Muscle layer of duodenum (tissue), 2 donors: ENCODE measurements at regions not wholly inside any gene's neighbourhood (a gene's known extent, or its start where the extent isn't known, plus 50 kb on each side); places are given as distances from the start of the nearest gene placed in this dataset.

ENCODE experiments used
- H3K27ac ChIP-seq: one replicate; pipeline ENCODE4 v1.7.0; 2013; ENCODE audit warnings: mild to moderate bottlenecking, low read length
- H3K27me3 ChIP-seq: one replicate; pipeline ENCODE4 v1.7.0; 2013; ENCODE audit warnings: low read depth, mild to moderate bottlenecking, control low read depth, low read length
- H3K36me3 ChIP-seq, 2 donors: one replicate each; pipeline ENCODE4 v1.7.0; 2013; ENCODE audit warnings: low read length in 2 of 2, control low read depth in 1 of 2, mild to moderate bottlenecking in 1 of 2; ENCODE audit not compliant: insufficient read depth in 2 of 2, control insufficient read depth in 1 of 2
- H3K4me1 ChIP-seq, 2 donors: one replicate each; pipeline ENCODE4 v1.7.0; 2013; ENCODE audit warnings: low read length in 2 of 2, mild to moderate bottlenecking in 2 of 2, control low read depth in 1 of 2, moderate library complexity in 1 of 2; ENCODE audit not compliant: insufficient read depth in 2 of 2, control insufficient read depth in 1 of 2
- H3K4me3 ChIP-seq, 2 donors: one replicate each; pipeline ENCODE4 v1.7.0; 2013; ENCODE audit warnings: low read length in 2 of 2, low read depth in 1 of 2, mild to moderate bottlenecking in 1 of 2
- H3K9me3 ChIP-seq, 2 donors: one replicate each; pipeline ENCODE4 v1.7.0; 2013; ENCODE audit warnings: low read length in 2 of 2, control low read depth in 1 of 2, mild to moderate bottlenecking in 1 of 2; ENCODE audit not compliant: control insufficient read depth in 1 of 2
- donor health status: healthy.

GRCh38 chr22:27129266-27129665, 471.9 kb downstream of the MIAT start:
- H3K4me3 ChIP-seq = no peak overlapping the region
- no peak overlapping the region for H3K27ac ChIP-seq
- peaks cover 5 to 27% of the 10 kb centered on the region in 2 donors for H3K4me1 ChIP-seq

GRCh38 chr22:27130906-27131305, 473.5 kb downstream of the MIAT start:
- Histone ChIP-seq H3K9me3 (no peaks in the 10 kb centered on the region), H3K36me3 (no peaks in the 10 kb centered on the region), H3K27me3 (no peaks in the 10 kb centered on the region), H3K4me1 (peaks cover 11 to 31% of the 10 kb centered on the region in 2 donors), H3K27ac (no peak overlapping the region), H3K4me3 (no peak overlapping the region)

More at GRCh38 chr22:27129266-27129665, 471.9 kb downstream of the MIAT start:
- no peaks in the 10 kb centered on the region for H3K9me3 ChIP-seq
- no peaks in the 10 kb centered on the region for H3K27me3 ChIP-seq
- H3K36me3 ChIP-seq = no peaks in the 10 kb centered on the region

- H3K4me1 ChIP-seq = peaks cover 11 to 31% of the 10 kb centered on the region in 2 donors
- H3K27me3 ChIP-seq = no peaks in the 10 kb centered on the region
- no peaks in the 10 kb centered on the region for H3K9me3 ChIP-seq
- no peak overlapping the region for H3K4me3 ChIP-seq
- H3K36me3 ChIP-seq = no peaks in the 10 kb centered on the region
- no peak overlapping the region for H3K27ac ChIP-seq
Observed at GRCh38 chr22:27131346-27131745, 474.0 kb downstream of the MIAT start.

GRCh38 chr22:27132400-27132799, 475.0 kb downstream of the MIAT start:
- Histone ChIP-seq H3K9me3 (no peaks in the 10 kb centered on the region), H3K27ac (no peak overlapping the region), H3K36me3 (no peaks in the 10 kb centered on the region), H3K27me3 (no peaks in the 10 kb centered on the region), H3K4me3 (no peak overlapping the region), H3K4me1 (peaks cover 11 to 31% of the 10 kb centered on the region in 2 donors)

DNA sequence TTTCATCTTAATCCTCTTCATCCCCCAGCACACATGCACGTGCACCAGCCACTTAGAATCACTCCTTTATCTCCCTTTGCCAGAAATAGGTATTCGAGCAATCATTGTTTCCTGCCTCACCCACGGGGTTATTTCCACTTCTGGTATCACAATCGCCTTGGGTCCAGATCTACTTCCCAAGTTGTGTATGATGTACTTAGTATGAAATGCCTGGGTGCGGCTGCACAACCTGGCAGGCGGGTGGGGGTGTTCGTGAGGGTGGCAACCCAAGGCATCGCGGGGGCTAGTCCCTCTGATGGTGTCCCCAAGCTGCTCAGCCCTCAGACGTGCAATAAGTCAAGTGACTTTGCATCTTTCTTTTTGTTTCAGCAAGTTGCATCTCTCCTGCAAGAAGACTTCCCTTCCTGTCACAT, 475.6 kb downstream of the MIAT start:
- Histone ChIP-seq H3K4me1 (peaks cover 11 to 31% of the 10 kb centered on the region in 2 donors), H3K27ac (no peak overlapping the region), H3K4me3 (no peak overlapping the region), H3K9me3 (no peaks in the 10 kb centered on the region), H3K27me3 (no peaks in the 10 kb centered on the region), H3K36me3 (no peaks in the 10 kb centered on the region)

GRCh38 chr22:27133681-27134314, 476.4 kb downstream of the MIAT start:
- Histone ChIP-seq H3K4me3 (no peak overlapping the region), H3K4me1 (peaks cover 11 to 27% of the 10 kb centered on the region in 2 donors), H3K27ac (no peak overlapping the region), H3K36me3 (no peaks in the 10 kb centered on the region), H3K9me3 (no peaks in the 10 kb centered on the region), H3K27me3 (no peaks in the 10 kb centered on the region)

- Histone ChIP-seq H3K27me3 (no peaks in the 10 kb centered on the region), H3K9me3 (no peaks in the 10 kb centered on the region)
Observed at GRCh38 chr22:27134315-27134701, 476.9 kb downstream of the MIAT start.

DNA sequence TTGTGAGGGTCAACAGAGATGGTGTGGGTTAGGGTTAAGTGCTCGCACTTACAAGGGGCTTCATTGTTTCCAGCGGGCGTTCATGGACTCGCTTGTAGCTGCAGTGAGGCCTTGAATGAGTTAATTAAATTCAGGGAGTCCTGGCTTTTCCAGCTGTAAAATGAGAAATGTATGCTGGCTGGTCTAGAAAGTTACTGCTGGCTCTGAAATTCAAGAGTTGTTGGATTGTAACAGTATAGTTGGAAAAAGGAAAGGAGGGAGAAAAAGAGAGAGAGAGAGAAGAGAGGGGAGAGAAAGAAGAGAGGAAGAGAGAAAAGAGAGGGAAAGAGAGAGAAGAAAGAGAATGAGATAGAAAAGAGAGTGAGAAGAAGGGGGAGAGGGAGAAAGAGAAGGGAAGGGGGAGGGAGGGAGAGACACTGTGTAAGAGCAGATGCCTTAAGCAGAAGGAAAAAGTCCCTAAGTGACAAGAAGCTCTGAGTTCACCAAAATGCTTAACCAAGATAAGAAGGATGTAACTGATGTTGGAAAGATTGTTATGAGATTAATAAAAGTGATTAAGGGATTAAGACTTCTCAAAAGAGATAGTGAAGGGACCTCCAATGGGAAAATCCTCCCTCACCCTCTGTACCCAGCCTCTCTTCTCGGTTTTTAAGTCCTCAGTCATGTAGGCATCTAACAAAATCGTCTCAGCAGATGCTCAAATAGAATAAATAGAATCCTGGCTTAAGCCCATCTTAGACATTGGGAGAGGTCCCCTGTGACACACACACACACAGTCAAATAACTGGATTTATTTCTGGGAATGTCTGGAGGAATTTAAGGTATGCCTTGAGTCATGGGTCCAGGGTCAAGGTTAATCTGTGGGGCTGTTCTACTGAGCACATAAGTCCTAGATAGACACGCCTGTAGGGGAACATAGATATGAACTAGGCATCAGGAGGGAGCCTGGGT, 477.9 kb downstream of the MIAT start:
- no peaks in the 10 kb centered on the region for H3K9me3 ChIP-seq
- H3K27ac ChIP-seq = no peak overlapping the region
- no peaks in the 10 kb centered on the region for H3K36me3 ChIP-seq
- peaks cover 5 to 27% of the 10 kb centered on the region in 2 donors for H3K4me1 ChIP-seq
- no peaks in the 10 kb centered on the region for H3K27me3 ChIP-seq
- H3K4me3 ChIP-seq = no peak overlapping the region

More at GRCh38 chr22:27134315-27134701, 476.9 kb downstream of the MIAT start:
- no peak overlapping the region for H3K27ac ChIP-seq
- H3K36me3 ChIP-seq = no peaks in the 10 kb centered on the region
- H3K4me1 ChIP-seq = peaks cover 6 to 22% of the 10 kb centered on the region in 2 donors
- no peak overlapping the region for H3K4me3 ChIP-seq

DNA sequence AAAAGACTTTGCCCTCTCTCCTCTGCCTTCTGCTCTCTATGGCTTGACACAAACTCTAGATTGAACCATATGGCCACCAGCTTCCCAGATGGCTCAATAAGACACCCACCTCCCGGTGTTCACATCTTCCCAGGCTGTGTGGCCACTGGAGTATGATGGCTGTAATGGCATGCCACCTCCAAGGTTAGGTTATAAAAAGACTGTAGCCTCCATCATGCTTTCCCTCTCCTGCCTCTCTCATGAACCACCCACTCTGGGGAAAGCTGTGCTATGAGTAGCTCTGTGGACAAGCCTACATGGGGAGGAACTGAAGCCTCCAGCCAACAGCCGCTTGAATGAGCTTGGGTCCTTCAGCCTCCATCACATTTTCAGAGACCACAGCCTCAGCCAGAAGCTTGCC, 479.2 kb downstream of the MIAT start:
- H3K27ac ChIP-seq = no peak overlapping the region

GRCh38 chr22:27137871-27138337, 480.5 kb downstream of the MIAT start:
- H3K36me3 ChIP-seq = no peaks in the 10 kb centered on the region
- no peaks in the 10 kb centered on the region for H3K9me3 ChIP-seq
- no peak overlapping the region for H3K27ac ChIP-seq
- peaks cover 5 to 31% of the 10 kb centered on the region in 2 donors for H3K4me1 ChIP-seq
- no peaks in the 10 kb centered on the region for H3K27me3 ChIP-seq
- H3K4me3 ChIP-seq = no peak overlapping the region

More for the DNA sequence above, 479.2 kb downstream of the MIAT start:
- Histone ChIP-seq H3K4me1 (peaks cover 5 to 34% of the 10 kb centered on the region in 2 donors), H3K9me3 (no peaks in the 10 kb centered on the region), H3K4me3 (no peak overlapping the region), H3K27me3 (no peaks in the 10 kb centered on the region), H3K36me3 (no peaks in the 10 kb centered on the region)

DNA sequence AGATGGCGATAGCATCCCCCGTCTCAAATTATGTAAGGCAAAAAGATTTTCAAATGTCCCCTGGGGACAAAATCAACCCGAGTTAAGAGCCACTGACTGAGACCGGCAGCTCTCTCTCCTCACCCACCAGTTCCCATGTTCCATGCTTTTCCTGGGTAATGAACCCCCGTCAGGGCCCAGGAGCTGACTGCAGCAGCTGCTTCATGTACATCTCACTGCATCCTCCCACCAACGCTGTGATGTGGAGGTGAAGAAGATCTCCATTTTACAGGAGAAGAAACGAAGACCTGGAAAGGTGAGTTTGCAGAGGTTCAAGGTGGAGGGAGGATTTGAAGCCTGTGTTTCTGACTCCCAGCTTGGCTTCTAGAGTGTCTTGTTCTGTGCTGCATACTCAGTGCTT, 481.1 kb downstream of the MIAT start:
- no peaks in the 10 kb centered on the region for H3K36me3 ChIP-seq
- no peaks in the 10 kb centered on the region for H3K9me3 ChIP-seq

More for the DNA sequence above, 481.1 kb downstream of the MIAT start:
- H3K27me3 ChIP-seq = no peaks in the 10 kb centered on the region
- H3K27ac ChIP-seq = no peak overlapping the region
- no peak overlapping the region for H3K4me3 ChIP-seq
- H3K4me1 ChIP-seq = peaks cover 5 to 25% of the 10 kb centered on the region in 2 donors
